ENCODE measurements at regions not wholly inside any gene's neighbourhood (a gene's known extent, or its start where the extent isn't known, plus 50 kb on each side); places are given as distances from the start of the nearest gene placed in this dataset.

DNA sequence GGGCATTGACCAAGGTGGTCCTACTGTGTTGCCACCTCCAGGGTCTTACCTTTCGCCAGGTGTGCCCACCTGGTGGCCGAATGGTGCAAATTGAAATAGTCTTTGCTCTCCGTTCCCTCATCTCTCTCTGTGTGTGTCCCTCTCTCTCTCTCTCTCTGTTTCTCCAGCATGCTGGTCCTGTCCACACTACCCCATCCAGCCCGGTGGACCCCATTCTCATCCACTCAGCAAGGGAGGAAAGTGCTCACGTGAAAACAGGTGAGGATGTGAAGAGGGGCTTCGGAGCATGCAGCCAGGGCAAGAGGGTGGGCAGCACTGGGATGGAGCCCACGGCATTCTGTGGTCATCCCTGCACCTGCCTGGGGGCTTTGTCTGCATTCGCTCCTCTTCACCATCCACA lies 150.1 kb downstream of the CRLF2 start:
- Histone ChIP-seq H3K14ac (ENCODE audit: insufficient read length) (no peak overlapping the region), H3K4me1 (replicated peaks in 1 of 4; ENCODE audit: control insufficient read depth in 3 of 4, insufficient read depth in 4 of 4, low read length in 3 of 4) (no peaks in the 10 kb centered on the region), H3K56ac (replicated peaks; ENCODE audit: insufficient read length, low read depth, low read length) (no peak overlapping the region), H3K79me2 (ENCODE audit: control insufficient read depth in 1 of 2, insufficient read depth in 2 of 2, low read length in 2 of 2) (no peaks in the 10 kb centered on the region), H4K91ac (replicated peaks; ENCODE audit: insufficient read length, low read length) (no peak overlapping the region), H2AK5ac (ENCODE audit: low read depth, low read length) (no peak overlapping the region), H2BK5ac (ENCODE audit: low read depth, low read length) (no peak overlapping the region), H2AFZ (ENCODE audit: low read length) (no peak overlapping the region), H3K79me1 (ENCODE audit: low read depth, low read length) (no peaks in the 10 kb centered on the region), H2BK120ac (replicated peaks; ENCODE audit: low read depth, low read length) (no peak overlapping the region), H4K20me1 (replicated peaks in 1 of 2; ENCODE audit: control insufficient read depth in 1 of 2, insufficient read depth in 2 of 2, low read length in 2 of 2) (no peaks in the 10 kb centered on the region), H3K23ac (ENCODE audit: insufficient read length) (no peak overlapping the region), H3K27me3 (replicated peaks in 1 of 4; ENCODE audit: control insufficient read depth in 3 of 4, extremely low read depth in 1 of 4, insufficient read depth in 3 of 4, low read length in 3 of 4) (no peaks in the 10 kb centered on the region), H3K4me3 (ENCODE audit: extremely low read depth in 1 of 4, insufficient read depth in 2 of 4, low read depth in 3 of 4, low read length in 4 of 4) (no peak overlapping the region), H2BK15ac (ENCODE audit: low read length) (no peak overlapping the region), H3K9ac (replicated peaks in 1 of 4; ENCODE audit: extremely low read depth in 1 of 4, low read depth in 3 of 4, low read length in 3 of 4) (no peak overlapping the region), H4K8ac (ENCODE audit: extremely low read depth, insufficient read depth, low read length) (no peak overlapping the region), H2BK20ac (ENCODE audit: low read length) (no peak overlapping the region), H3K27ac (ENCODE audit: low read depth, low read length) (no peak overlapping the region), H3K18ac (ENCODE audit: extremely low read depth, low read length) (no peak overlapping the region), H3K23me2 (ENCODE audit: low read depth, low read length) (no peaks in the 10 kb centered on the region), H2BK12ac (ENCODE audit: low read depth, low read length) (no peak overlapping the region), H3K4ac (replicated peaks; ENCODE audit: insufficient read length, low read depth, low read length) (no peak overlapping the region), H4K5ac (ENCODE audit: insufficient read length, low read depth, low read length) (no peak overlapping the region), H3K36me3 (ENCODE audit: control insufficient read depth in 2 of 4, insufficient read depth in 4 of 4, low read length in 3 of 4) (no peaks in the 10 kb centered on the region), H3K9me3 (ENCODE audit: insufficient read depth in 2 of 2, low read depth in 1 of 2, low read length in 1 of 2) (peaks cover 0 to 9% of the 10 kb centered on the region in 2 experiments; a peak in 2 of 4 replicates), H3K4me2 (ENCODE audit: insufficient read depth in 1 of 2, low read depth in 2 of 2, low read length in 2 of 2) (no peak overlapping the region)
- TF ChIP-seq NANOG (IDR thresholded peaks at IDR 0.05; ENCODE audit: insufficient read depth, low read depth, low read length, poor library complexity, severe bottlenecking) (no peak), CEBPB (IDR thresholded peaks at IDR 0.05; ENCODE audit: low read depth, low read length) (no peak), HDAC2 (IDR thresholded peaks at IDR 0.05; ENCODE audit: borderline replicate concordance in 1 of 2, low read depth in 2 of 2, low read length in 2 of 2) (no peak), ASH2L (IDR thresholded peaks at IDR 0.05; ENCODE audit: low read length) (no peak), CBX8 (IDR thresholded peaks at IDR 0.05; ENCODE audit: borderline replicate concordance, low read depth, low read length) (no peak), RFX5 (IDR thresholded peaks at IDR 0.05; ENCODE audit: borderline replicate concordance, low read depth, low read length) (no peak), SIRT6 (IDR thresholded peaks at IDR 0.05; ENCODE audit: low read length) (no peak), SP4 (IDR thresholded peaks at IDR 0.05; ENCODE audit: low read length) (no peak), RAD21 (IDR thresholded peaks at IDR 0.05 in 1 of 2, conservative IDR thresholded peaks at IDR 0.05 in 1 of 2; ENCODE audit: low read depth in 2 of 2, low read length in 2 of 2) (no peak), RNF2 (IDR thresholded peaks at IDR 0.05; ENCODE audit: borderline replicate concordance, low read depth, low read length, missing control alignments, poor library complexity, severe bottlenecking) (no peak)
- TF ChIP-seq, protein P1, sequence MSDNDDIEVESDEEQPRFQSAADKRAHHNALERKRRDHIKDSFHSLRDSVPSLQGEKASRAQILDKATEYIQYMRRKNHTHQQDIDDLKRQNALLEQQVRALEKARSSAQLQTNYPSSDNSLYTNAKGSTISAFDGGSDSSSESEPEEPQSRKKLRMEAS (IDR thresholded peaks at IDR 0.05) = no peak
- FAIRE-seq = no peak
- 75% methylated on average over 8 of the region's 8 CpGs; no CpG with 5 or more reads in 1 of the 2 experiments for WGBS, 2 experiments (ENCODE audit: extremely low coverage in 1 of 2, insufficient coverage in 1 of 2, insufficient read length in 1 of 2, insufficient replicate concordance in 2 of 2, low coverage in 1 of 2, low lambda C conversion rate in 2 of 2, missing lambda C conversion rate in 1 of 2)
- CTCF ChIA-PET (ENCODE audit: partially characterized antibody) = no interaction called here
- POLR2A ChIA-PET (ENCODE audit: partially characterized antibody) = no interaction called here
- DNase-seq (ENCODE audit: low read depth in 1 of 2, low spot score in 2 of 2) = no peak

Measured in H1 (cell line).